A172 (cell line): ENCODE measurements at regions not wholly inside any gene's neighbourhood (a gene's known extent, or its start where the extent isn't known, plus 50 kb on each side); places are given as distances from the start of the nearest gene placed in this dataset.
"Not testable (repeated sequence)": the region's sequence is repeated elsewhere in the genome, so short reads cannot be mapped to it uniquely, and the experiment has no call there.

Experiments used
- DNase-seq: peaks from one replicate; pipeline ENCODE4 v3.0.0-alpha.2; 2015; ENCODE audit warnings: low spot score

DNA sequence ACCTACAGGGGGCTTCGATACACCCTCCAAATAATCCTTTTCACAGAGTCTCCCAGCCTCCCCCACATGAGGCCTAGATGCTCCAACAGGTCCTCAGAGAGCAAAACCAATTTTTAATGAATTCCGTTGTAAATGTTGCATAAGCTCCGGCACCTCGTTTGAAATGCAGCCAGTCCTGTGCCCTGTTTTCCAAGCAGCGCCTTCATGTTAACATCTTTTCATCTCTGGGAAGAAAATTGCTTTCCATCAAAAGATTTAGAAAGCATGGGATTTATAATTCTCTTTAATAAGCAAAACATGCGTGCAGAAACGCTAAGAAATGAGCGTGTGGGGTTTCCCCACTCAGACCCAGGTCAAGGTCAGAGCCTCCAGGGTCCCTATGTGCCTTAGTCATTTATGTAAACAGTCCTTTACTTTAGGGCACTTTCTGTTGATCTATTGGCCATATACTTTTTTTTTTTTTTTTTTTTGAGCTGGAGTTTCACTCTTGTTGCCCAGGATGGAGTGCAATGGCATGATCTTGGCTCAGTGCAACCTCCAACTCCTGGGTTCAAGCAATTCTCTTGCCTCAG, 177.5 kb upstream of the S1PR3 start:
- DNase-seq = no peak

DNA sequence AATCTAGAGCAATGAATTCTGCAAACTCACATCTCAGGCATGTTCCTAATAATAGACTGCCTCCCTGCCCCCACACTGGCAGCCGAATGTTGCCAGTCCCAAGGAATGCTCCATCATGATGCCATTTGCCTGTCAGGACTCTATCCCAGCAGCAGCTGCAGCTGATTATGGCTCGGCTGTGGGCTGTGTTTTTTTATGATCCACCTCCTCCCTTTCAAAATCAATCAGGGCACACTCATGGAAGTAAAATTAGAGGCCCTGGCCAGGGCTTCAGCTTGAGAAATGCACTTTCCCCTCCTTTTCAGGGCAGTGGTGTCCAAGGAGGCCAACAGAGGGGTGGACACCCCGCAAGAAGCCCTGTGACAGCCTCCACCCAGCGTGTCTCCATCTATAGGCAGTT, 176.7 kb upstream of the S1PR3 start:
- DNase-seq = peak; percentile 66

- peak; percentile 62 for DNase-seq
Observed at GRCh38 chr9:88816141-88816540, 175.1 kb upstream of the S1PR3 start.

- DNase-seq = no peak
Observed at GRCh38 chr9:88816591-88816990, 174.7 kb upstream of the S1PR3 start.

DNA sequence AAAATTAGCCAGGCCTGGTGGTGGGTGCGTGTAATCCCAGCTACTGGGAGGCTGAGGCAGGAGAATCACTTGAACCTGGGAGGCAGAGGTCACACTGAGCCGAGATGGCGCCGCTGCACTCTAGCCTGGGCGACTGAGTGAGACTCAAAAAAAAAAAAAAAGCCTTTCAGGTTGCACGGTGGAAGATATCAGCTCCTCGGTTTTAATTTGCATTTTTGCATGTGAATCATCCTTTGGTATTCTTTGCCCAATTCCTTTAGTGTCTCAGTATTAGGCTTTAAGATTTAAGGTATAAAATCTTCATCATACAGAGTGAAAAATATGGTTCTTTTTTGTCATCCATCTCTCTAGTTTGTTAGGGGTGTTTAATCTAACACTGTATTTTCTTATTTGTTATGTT, 173.6 kb upstream of the S1PR3 start:
- DNase-seq = no peak

DNA sequence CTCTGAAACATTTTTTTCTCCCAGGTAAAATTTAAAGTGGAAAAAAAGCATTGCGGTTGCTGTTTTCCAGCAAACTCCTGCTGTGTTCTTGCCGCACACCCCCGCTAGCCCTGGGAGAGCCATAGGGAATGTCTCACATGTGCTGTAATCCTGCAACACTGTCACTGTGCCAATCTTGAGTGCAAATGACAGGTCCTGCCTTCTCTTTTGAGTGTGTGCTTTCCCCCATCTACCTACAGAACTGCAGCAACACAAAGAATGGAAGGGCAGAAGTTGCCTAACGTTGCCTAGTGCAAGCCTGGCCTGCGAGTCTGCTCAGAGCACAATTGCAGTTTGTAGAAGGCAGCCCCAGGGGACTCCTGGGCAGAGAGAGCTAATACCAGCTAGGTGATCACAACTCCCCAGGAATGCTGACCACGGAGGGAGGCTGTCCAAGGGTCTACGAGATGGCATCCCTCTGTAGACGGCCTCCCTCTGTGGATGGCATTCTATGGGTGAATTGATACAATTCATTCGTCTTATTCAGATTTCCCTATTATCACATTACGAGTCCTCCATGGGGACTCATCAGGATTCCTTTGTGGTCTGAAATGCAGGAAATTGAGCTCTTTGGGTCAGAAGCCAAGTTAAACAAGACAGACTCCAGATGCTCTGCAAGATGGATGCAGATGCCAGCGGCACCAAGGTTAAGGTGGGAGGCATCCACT, 172.6 kb upstream of the S1PR3 start:
- peak; percentile 69 for DNase-seq

DNA sequence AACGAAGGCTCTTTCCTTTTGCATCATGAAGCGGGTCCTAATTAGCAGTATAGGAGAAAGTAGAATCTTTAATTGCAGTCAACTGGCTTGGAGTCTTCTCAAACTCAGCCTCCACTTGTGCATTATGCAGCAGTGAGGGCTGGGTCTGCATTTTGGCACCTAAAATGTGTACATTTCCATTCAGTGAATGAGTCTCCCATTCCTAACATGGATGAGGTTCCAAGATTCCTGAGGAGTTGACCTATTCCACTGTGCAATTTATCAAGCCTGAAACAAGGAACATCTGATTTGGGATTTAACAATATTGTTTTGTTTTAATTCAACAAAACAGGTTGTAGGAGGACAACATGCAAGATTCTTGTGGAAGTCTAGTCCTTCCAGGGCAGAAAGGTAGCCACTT, 171.8 kb upstream of the S1PR3 start:
- DNase-seq = no peak

GRCh38 chr9:88820055-88820454, 171.2 kb upstream of the S1PR3 start:
- DNase-seq = no peak

DNA sequence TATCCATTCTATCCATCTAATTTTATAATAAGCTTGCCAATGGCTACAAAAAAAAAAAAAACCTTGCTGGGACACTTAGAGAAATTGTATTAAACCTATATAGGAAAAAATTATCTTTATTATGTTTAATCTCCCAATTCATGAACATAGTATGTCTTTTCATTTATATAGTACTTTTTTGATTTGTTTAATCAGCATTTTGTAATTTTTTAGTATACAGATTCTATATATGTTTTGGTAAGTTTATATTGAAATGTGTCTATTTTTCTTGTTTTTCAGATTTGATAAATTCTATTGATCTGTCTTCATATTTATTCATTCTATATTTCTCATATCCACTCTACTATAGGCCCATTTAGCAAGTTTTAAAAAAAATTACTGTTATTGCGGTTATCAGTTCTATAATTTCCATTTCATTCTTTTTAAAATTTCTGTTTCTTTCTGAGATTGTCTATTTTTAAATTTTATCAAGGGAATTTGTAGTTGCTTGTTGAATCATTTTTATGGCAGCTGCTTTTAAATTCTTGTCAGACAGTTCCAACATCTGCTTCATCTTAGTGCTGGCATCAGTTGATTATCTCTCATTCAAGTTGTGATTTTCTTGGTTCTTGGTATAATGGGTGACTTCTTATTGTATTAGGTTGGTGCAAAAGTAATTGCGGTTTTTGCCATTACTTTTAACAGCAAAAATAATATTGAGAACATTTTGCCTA, 170.1 kb upstream of the S1PR3 start:
- no peak for DNase-seq

DNA sequence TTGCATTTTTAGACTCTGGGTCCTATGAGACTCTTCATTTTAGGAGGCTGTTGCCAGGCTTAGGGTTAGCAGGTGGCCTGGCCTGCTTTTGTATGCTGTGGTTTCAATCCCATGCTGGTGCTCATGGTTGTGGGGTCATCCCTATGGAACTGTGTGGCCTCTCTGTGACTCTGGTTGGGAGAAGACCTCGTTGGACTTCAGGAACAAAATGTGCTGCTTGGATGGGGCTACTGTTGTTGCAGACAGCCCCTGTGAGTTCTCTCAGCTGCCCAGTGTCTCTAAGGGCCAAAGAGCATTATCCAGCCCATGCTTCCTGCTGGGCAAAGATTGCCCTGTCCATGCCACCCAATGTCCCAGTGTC, 169.5 kb upstream of the S1PR3 start:
- DNase-seq = no peak

DNA sequence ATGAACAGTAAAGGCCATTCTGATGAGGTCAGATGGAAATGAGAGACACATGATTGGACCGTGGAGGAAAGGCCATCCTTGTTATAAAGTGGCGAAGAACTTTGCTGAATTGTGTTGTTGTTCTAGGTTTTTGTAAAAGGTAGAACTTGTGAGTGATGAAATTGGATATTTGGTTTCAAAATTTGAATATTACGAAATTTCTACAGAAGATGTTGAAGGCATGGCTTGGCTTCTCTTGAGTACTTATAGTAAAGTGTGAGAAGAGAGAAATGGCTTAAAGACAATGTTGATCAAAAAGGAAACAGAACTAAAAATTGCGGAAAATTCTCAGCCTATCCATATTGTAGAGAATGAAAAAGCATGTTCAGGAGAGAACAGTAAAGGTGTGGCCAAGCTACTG, 166.6 kb upstream of the S1PR3 start:
- no peak for DNase-seq

DNA sequence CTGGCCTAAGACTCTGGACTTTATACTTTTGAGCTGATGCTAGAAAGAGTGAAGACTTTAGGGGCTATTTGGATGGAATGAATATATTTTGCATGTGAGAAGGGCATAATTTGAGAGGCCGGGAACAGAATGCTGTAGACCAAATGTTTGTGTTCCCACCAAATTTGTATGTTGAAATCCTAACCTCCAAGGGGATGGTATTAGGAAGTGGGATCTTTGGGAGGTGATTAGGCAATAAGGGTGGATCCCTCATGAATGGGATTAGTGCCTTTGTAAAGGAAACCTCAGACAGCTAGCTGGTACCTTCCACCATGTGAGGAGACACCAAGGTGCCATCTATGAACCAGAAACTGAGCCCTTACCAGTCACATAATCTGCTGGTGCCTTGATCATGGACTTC, 165.1 kb upstream of the S1PR3 start:
- no peak for DNase-seq

DNA sequence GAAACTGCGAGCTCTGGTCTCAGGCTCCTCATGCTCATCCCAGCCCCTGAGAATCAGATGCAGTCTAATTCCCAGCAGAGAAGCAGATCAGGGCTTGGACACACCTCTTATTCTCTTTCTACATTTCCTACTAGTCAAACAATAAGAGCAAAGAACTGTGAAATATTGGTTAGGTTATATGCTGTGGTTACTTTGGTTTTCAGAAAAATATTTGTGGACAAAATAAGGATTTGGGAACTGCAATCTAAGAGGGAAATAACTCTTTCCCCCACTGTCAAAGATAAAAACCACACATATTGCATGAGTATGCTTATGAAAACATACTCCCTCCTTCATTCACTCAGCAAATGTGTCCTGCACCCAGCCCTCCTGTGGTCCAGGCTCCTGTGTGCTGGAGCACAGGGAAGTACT, 164.5 kb upstream of the S1PR3 start:
- peak; percentile 60 for DNase-seq

GRCh38 chr9:88828018-88828417, 163.2 kb upstream of the S1PR3 start:
- DNase-seq = no peak

- no peak for DNase-seq
Observed at GRCh38 chr9:88828492-88828974, 162.7 kb upstream of the S1PR3 start.

GRCh38 chr9:88829276-88829675, 162.0 kb upstream of the S1PR3 start:
- no peak for DNase-seq

DNA sequence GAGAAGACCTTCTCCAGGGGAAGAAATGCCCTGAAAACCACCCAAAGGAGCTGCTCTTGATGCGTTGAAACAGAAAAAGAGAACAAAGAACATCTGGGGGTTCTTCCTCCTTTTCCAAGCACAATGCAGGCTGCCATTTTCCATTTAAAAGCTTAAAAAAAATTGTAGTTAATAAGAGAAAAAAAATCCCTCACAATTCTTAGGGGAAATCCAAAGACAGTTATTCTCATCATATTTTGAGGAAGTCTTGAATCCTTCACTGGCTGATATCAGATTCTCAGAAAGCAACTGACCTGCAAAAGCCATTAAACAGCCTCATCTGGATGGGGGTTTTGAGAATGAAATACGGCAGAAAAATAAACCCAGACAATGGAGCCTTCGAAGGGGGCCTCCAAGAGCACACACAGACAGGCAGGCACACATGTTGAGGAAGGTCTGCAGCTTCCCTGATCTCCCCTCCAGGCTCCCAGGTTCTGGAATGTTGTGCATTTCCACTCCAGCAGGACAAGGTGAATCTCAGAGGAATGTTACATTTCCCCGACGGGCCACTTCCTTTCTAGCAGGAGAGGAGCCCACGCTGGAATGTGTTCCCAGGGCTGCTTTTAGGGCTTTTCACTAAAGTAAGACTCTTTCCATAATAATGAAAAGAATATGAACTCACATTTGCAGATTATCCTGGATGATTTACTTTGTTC, 159.4 kb upstream of the S1PR3 start:
- DNase-seq = no peak

- no peak for DNase-seq
Observed at GRCh38 chr9:88833946-88834345, 157.3 kb upstream of the S1PR3 start.

GRCh38 chr9:88835038-88835466, 156.2 kb upstream of the S1PR3 start:
- DNase-seq = peak; percentile 68

DNA sequence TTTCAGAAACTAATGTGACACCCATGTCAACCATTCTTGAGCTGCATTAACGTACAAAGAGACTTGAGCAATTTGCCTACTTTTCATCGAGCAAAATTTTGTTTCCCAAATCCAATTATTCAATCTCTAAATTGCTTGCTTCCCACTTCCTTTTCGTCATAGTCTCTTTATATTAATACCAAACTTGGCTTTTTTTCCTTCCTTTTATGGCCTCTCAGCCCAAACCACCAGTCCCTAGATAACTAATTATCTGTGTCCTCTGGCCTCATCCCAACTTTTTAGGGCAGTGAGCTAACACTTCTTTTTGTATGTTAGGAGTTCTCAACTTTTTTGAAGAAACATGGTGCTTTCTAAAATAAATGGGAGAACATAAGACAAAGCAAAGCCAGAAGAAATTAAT, 155.5 kb upstream of the S1PR3 start:
- DNase-seq = no peak

DNA sequence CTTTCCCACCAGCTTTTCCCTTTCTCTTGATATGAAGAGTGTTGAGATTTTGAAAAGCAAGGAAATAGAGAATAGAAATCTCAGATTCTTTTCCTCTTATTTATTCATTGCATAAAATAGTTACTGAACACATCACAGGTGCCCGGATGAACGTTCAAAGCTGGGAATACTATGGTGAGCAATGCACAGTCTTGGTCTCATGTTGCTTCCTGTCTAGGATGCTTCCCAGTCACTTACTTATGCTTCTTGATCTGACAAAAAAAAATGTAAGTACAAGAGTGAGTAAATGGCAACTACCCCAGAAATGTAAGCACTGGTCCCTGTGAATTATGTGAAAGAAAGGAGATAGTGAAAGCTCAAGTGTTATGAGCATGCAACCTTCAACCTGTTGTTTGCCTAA, 153.5 kb upstream of the S1PR3 start:
- DNase-seq = no peak

GRCh38 chr9:88849878-88850277, 141.4 kb upstream of the S1PR3 start:
- DNase-seq = not testable (repeated sequence)

GRCh38 chr9:88852794-88853193, 138.5 kb upstream of the S1PR3 start:
- DNase-seq = peak; percentile 90
